Spinal cord (tissue), 9 donors: ENCODE measurements at regions not wholly inside any gene's neighbourhood (a gene's known extent, or its start where the extent isn't known, plus 50 kb on each side); places are given as distances from the start of the nearest gene placed in this dataset.
"Not testable (repeated sequence)": the region's sequence is repeated elsewhere in the genome, so short reads cannot be mapped to it uniquely, and the experiment has no call there.

ENCODE experiments used
- DNase-seq, 6 donors: peaks; one replicate each; pipeline versions ENCODE4 v3.0.0 to v3.0.0-alpha.2; 2013 to 2015; ENCODE audit warnings: low spot score in 6 of 6, low read depth in 4 of 6
- H3K27ac ChIP-seq: one replicate; pipeline ENCODE4 v1.5.1; 2013; ENCODE audit warnings: low read depth, low read length, control low read depth
- H3K27me3 ChIP-seq: one replicate; pipeline ENCODE4 v1.6.1; 2013; ENCODE audit warnings: low read length; ENCODE audit not compliant: control insufficient read depth, insufficient read depth
- H3K36me3 ChIP-seq: one replicate; pipeline ENCODE4 v1.6.1; 2013; ENCODE audit warnings: low read length; ENCODE audit not compliant: control insufficient read depth, insufficient read depth
- H3K4me1 ChIP-seq: one replicate; pipeline ENCODE4 v1.6.1; 2013; ENCODE audit warnings: low read length; ENCODE audit not compliant: control insufficient read depth, insufficient read depth
- H3K4me3 ChIP-seq: one replicate; pipeline ENCODE4 v1.5.1; 2013; ENCODE audit warnings: low read depth, low read length, control low read depth
- H3K9me3 ChIP-seq: one replicate; pipeline ENCODE4 v1.6.1; 2013; ENCODE audit warnings: low read length; ENCODE audit not compliant: control insufficient read depth, insufficient read depth
- WGBS: methylation state at CpG from one replicate; pipeline ENCODE4 v1.1.5; 2013; ENCODE audit warnings: missing lambda C conversion rate; ENCODE audit not compliant: insufficient coverage; 5-methylcytosine and 5-hydroxymethylcytosine counted together
- donor health status: healthy.

GRCh38 chr9:81421090-81421489 is 268.3 kb downstream of the TLE1 start:
- H3K4me3 ChIP-seq, H3K27me3 ChIP-seq, H3K27ac ChIP-seq, DNase-seq, H3K9me3 ChIP-seq, H3K36me3 ChIP-seq, H3K4me1 ChIP-seq: not testable (repeated sequence)
- WGBS = 100% methylated on average over 1 of the region's 3 CpGs

GRCh38 chr9:81420024-81420423 is 269.3 kb downstream of the TLE1 start:
- H3K4me1 ChIP-seq = no peaks in the 10 kb centered on the region
- H3K36me3 ChIP-seq = no peaks in the 10 kb centered on the region
- no peak overlapping the region for H3K4me3 ChIP-seq
- WGBS = no CpG with 5 or more reads among the region's 1 CpG
- no peak for DNase-seq
- H3K27me3 ChIP-seq = no peaks in the 10 kb centered on the region
- H3K9me3 ChIP-seq = peaks cover 2% of the 10 kb centered on the region
- H3K27ac ChIP-seq = no peak overlapping the region

DNA sequence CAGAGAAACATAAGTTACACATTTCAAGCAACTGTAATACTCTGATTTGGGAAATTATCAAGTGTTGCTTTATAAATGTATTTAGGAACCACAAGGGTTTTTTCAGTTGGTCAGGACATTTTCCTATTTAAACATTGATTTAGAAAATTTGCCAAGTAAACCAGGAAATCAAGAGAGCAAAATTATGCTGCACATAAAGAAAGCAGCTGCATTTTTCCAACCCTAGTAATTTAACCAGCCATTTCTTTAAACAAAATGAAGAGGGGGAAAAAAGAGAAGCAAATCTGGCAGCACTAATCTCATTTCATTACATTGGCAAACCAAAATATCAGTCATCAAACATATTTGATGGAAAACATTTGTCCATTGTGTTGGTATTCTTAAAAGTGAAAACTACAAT is 271.4 kb downstream of the TLE1 start:
- Histone ChIP-seq H3K4me3 (no peak overlapping the region), H3K27ac (no peak overlapping the region), H3K4me1 (no peaks in the 10 kb centered on the region), H3K27me3 (no peaks in the 10 kb centered on the region), H3K9me3 (peaks cover 2% of the 10 kb centered on the region), H3K36me3 (no peaks in the 10 kb centered on the region)
- DNase-seq = peak in 1 of 6 donors; percentile 26

GRCh38 chr9:81417299-81417675 is 272.1 kb downstream of the TLE1 start:
- Histone ChIP-seq H3K27me3 (no peaks in the 10 kb centered on the region), H3K27ac (no peak overlapping the region), H3K36me3 (no peaks in the 10 kb centered on the region), H3K4me1 (no peaks in the 10 kb centered on the region), H3K9me3 (peaks cover 2% of the 10 kb centered on the region), H3K4me3 (no peak overlapping the region)
- DNase-seq = no peak
- 94% methylated on average over 2 of the region's 2 CpGs for WGBS

GRCh38 chr9:81416476-81417298 is 272.7 kb downstream of the TLE1 start:
- DNase-seq = no peak
- 92% methylated on average over 4 of the region's 7 CpGs for WGBS
- Histone ChIP-seq H3K4me1 (no peaks in the 10 kb centered on the region), H3K4me3 (no peak overlapping the region), H3K9me3 (peaks cover 2% of the 10 kb centered on the region), H3K27ac (no peak overlapping the region), H3K27me3 (no peaks in the 10 kb centered on the region), H3K36me3 (no peaks in the 10 kb centered on the region)

- no peaks in the 10 kb centered on the region for H3K4me1 ChIP-seq
- no peak overlapping the region for H3K4me3 ChIP-seq
- no peaks in the 10 kb centered on the region for H3K27me3 ChIP-seq
- DNase-seq = no peak
- no peaks in the 10 kb centered on the region for H3K9me3 ChIP-seq
- no peak overlapping the region for H3K27ac ChIP-seq
- no CpG with 5 or more reads among the region's 1 CpG for WGBS
- H3K36me3 ChIP-seq = no peaks in the 10 kb centered on the region
Observed at GRCh38 chr9:81414836-81415235, 274.5 kb downstream of the TLE1 start.

DNA sequence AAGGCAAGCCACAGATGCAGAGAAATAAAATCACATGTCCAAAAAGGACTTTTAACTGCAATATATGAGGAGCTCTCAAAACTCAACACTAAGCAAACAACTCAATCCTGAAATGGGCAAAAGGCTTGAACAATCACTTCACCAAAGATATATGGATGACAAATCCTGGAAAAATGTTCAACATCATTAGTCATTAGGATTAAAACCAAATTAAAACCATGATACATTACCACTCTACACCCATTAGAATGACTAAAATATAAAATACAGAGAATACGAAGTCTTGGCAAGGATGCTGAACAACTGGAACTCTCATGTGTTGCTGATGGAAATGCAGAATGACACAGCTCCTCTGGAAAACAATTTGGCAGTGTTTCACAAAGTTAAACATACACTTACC is 277.4 kb downstream of the TLE1 start:
- WGBS = no CpG with 5 or more reads among the region's 1 CpG
- no peak for DNase-seq
- Histone ChIP-seq H3K9me3 (no peaks in the 10 kb centered on the region), H3K36me3 (no peaks in the 10 kb centered on the region), H3K27ac (no peak overlapping the region), H3K4me1 (no peaks in the 10 kb centered on the region), H3K4me3 (no peak overlapping the region), H3K27me3 (no peaks in the 10 kb centered on the region)

DNA sequence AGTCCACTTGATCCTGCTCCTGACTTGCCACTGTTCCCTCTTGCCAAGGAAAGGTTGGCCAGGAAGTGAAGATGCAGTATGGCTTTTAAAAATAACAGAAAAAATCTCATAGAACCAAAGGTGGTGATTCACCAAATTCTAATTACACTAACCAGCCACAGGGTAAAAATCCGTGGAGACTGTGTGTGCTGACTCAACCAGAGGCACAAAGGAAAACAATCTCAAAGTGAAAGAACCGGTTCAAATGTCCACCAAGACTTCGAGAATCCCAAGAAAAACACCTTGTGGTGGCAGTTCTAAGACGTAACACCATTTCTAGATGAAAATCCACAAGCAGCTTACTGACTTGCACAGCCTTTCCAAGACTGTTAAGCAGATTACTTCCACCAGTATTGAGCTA is 279.1 kb downstream of the TLE1 start:
- Histone ChIP-seq H3K9me3 (no peaks in the 10 kb centered on the region), H3K4me3 (no peak overlapping the region), H3K27ac (no peak overlapping the region), H3K36me3 (no peaks in the 10 kb centered on the region), H3K27me3 (no peaks in the 10 kb centered on the region), H3K4me1 (no peaks in the 10 kb centered on the region)
- no peak for DNase-seq
- WGBS = 90% methylated on average over 3 of the region's 4 CpGs

GRCh38 chr9:81408951-81409350 is 280.4 kb downstream of the TLE1 start:
- Histone ChIP-seq H3K27me3 (no peaks in the 10 kb centered on the region), H3K4me3 (no peak overlapping the region), H3K27ac (no peak overlapping the region), H3K36me3 (no peaks in the 10 kb centered on the region), H3K4me1 (no peaks in the 10 kb centered on the region), H3K9me3 (no peaks in the 10 kb centered on the region)
- DNase-seq = no peak

- 86% methylated on average over 1 of the region's 2 CpGs for WGBS
- Histone ChIP-seq H3K27ac (no peak overlapping the region), H3K4me1 (no peaks in the 10 kb centered on the region), H3K27me3 (no peaks in the 10 kb centered on the region), H3K36me3 (no peaks in the 10 kb centered on the region), H3K9me3 (no peaks in the 10 kb centered on the region), H3K4me3 (no peak overlapping the region)
- peak in 1 of 6 donors; percentile 68 for DNase-seq
Observed at GRCh38 chr9:81404931-81405598, 284.3 kb downstream of the TLE1 start.
